HG03354 (cell line): ENCODE measurements at regions not wholly inside any gene's neighbourhood (a gene's known extent, or its start where the extent isn't known, plus 50 kb on each side); places are given as distances from the start of the nearest gene placed in this dataset.

Source experiments
- ATAC-seq: cut with Tn5 transposase; IDR thresholded peaks from one replicate; pipeline ENCODE4 v1.9.1; 2021; ENCODE audit warnings: mild to moderate bottlenecking; ENCODE audit not compliant: unreplicated experiment, poor library complexity, severe bottlenecking

DNA sequence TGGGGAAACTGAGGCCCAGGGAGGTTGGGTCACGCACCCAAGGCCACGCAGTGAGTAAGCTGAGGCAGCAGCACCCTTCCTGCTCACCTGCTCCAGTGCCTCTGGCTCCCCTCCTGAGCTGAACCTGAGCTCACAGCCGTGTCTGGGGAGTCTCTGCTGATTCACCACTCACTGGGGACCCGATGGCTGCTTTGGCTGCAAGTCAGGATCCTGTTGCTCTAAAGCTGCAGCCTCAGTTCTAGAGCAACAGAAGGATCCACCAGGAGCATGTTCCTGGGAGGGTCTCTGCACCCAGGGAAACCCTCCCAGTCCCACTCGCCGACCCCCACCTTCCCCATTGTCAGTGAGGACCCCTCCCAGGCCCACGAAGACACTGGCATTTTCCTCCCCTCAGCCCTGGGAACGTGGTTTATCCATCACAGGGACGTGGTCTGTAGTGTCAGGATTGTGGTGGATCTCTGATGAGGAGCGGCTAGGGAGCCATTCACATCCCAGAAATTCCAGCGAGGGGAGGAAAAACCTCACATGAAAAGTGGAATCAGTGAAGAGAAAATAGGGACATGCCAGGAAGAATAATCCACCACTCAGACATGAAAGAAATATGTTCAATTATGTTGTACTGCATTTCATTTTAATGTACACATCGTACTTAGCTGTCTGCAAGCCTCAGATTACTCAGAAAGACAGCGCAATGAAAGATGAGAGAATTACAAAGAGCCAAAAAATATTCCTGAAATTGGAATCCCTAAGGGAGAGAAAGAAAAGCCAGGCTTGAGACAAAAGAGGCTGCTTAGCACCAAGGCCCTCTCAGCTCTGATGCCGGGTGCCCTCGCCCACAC is 447.2 kb downstream of the MATN1 start:
- ATAC-seq, result no peak

DNA sequence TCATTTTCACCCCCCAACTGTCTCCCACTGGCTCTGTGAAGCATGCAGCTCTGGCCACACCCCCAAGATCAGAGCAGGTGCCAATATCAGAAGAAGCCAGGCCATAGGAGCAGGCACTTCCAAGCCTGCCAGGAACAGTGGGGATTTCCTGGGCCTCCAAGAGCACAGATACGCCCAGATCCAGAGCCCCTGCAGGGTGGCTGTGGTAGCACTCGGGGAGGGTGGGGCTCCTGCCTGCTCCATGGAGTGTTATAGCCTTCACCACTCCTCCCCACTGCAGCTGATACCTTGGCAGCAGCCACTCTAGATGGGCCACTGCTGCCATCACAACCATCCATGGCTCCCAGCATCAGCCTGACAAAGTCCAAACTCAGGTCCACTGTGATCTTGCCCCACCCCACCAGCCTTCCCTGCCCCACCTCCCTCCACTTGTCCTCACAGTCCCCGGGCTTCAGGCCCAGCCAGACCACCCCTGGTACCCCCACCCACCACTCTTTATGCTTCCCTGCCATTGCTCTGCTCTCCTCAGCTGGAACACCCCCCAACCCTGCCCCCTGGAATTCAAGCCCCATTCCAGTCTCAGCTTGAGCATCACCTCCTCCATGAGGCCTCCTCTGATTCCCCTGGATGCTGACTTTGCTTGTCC is 448.3 kb downstream of the MATN1 start:
- no peak for ATAC-seq

DNA sequence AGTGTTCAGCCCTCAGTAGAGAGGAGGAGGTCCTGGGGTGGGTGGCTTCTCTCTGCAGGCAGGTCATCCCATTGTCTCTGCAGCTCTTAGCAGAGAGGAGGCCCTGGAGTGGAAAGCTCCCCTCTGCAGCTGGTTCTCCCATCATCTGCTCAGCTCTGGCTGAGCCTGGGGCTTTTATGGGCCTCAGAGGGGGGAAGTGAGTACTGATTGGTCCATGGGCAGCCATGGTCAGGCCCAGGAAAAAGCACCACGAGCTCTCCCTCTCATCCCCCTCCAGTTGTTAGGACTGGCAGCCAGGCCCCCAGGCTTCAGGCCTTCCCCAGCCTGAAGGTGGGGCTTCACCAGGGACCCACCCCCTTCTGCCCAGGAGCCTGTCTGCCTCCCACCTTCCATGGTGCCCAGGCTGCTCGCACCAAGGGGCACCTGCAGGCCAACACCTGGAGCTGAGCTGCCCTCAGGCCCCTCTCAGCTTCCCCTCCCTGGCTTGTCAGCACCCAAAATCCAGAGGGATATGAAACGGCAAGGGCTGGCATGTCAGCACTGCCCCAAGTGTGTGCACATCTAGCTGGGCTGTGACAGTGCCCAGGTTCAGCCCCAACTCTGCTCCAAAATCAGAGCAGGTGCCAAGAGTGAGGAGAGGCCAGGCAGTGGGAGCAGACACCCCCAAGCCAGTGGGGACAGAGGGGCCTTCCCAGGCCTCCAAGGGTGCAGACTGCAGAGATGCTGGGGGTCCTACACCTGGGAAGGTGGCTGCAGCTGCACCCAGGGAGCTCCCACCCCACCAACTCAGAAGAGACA is 449.0 kb downstream of the MATN1 start:
- no peak for ATAC-seq

DNA sequence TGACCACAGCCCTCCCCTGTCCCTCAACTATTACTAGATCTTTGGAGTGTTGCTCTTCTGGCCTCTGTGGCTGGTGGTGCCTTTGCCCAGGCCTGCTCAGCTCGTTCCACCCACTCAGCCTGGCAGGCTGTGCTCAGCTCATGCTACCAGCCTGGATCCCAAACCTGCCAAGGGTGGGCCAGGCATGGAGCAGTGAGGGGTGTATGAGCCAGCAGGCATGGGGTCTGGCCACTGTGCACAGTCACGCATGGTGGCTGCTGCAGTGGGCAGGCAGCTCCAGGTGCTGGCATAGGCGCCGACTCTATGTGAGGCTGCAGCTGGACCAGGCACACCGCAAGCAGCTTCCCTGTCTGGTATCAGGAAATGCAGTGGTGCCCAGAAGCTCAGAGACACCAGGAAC is 449.9 kb downstream of the MATN1 start:
- no peak for ATAC-seq

GRCh38 chr1:30273021-30273325 is 450.4 kb downstream of the MATN1 start:
- no peak for ATAC-seq

- no peak for ATAC-seq
These were observed 450.9 kb downstream of the MATN1 start for GRCh38 chr1:30272277-30273020.

- no peak for ATAC-seq
These were observed 451.7 kb downstream of the MATN1 start for GRCh38 chr1:30271401-30272276.

- no peak for ATAC-seq
These were observed 452.9 kb downstream of the MATN1 start for GRCh38 chr1:30270461-30270860.

GRCh38 chr1:30268923-30269666 is 454.3 kb downstream of the MATN1 start:
- ATAC-seq, result no peak

GRCh38 chr1:30267856-30268255 is 455.5 kb downstream of the MATN1 start:
- no peak for ATAC-seq

DNA sequence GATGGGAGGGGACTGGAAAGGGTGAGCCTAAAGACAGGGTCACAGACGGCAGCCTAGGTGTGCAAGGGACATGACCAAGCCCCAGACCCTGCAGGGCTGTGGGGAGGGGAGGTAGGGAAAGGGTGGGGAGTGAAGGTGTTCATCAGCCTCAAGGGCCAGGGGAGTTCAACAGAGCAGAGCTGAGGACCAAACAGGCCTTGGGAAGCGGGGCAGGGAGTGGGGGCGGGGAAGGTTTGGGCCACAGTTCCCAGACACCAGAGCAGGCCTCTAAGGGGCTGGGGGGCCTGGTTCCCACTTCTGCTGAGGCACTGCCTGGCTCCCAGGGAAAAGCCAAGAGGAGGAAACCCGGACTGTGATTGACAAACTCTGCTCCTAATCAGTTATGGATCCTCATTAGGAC is 456.3 kb downstream of the MATN1 start:
- ATAC-seq, result no peak

DNA sequence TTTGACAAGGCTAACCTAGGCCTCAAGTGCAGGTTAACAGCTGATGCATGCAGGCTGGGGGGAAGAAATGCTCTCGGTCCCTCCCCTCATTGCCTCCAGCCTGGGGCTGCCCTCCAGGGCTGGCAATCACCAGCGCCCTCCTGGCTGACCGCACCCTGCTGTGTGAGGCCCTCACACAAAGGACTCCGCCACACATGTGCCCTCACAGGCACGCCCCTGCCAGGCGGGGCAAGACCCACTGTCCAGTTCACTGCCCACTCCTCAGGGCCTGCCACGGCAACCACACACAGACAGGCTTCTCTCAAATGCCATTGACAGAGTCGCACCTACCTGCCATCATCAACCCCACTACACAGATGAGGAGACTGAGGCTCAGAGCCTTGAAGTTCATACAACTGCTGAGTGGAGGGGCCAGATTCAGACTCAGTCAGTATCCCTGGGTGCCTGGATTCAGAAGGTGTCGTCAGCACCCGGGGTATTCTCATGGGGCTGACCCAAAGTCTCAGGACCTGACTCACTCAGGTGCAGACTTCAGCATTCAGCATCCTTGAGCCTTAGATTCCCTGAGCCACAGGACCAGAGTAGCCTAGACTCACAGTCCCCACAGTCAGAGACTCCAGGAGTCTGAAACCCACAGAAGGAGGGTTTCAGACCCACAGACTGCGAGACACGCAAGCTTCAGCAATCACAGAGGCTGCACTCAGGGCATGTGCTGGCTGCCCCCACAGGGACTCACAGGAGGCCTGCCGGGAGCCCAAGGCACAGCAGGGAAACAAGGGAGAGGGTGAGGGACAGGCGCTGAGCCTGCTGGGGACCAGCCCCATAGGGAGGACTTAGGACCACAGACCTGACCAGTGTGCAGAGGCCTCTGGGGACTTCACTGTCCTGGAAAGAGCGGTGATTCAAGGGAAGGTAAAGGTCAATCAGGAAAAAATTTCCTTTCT is 458.0 kb downstream of the MATN1 start:
- ATAC-seq, result no peak

DNA sequence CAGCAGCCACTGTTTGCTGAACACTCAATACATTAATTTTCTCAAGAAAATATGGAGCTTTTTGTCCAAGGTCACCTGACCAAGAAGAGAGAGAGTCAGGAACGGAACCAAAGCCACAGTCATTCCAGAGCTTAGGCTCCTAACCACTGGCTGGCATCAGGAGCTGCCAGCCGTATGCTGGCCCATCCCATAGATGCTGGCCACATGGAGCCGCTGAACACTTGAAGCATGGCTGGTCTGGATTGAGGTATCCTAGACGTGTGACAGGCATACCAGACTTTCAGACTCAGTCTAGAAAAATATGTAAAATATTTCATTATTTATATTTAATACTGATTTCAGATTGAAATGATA is 458.7 kb downstream of the MATN1 start:
- no peak for ATAC-seq

- ATAC-seq, result no peak
These were observed 459.3 kb downstream of the MATN1 start for GRCh38 chr1:30263888-30264671.

- ATAC-seq, result no peak
These were observed 460.0 kb downstream of the MATN1 start for GRCh38 chr1:30263405-30263804.

DNA sequence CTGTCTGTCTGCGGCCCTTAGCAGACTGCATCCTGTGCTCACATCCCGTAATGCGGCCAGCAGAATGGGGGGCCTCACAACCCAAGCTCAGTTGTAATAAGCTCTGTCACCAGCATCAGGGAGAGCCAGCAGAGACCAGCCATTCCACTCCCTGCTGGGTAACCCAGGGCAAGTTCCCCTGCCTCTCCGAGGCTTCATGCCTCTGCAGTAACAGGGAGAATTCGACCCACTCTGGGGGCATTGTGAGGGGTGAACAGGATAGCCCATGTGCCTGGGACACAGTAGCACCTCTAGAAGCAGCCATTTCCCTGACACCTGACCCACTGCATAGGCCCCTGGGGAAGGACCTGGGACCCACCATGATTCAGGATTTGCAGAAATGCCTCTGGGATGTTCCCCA is 461.2 kb downstream of the MATN1 start:
- ATAC-seq, result no peak

DNA sequence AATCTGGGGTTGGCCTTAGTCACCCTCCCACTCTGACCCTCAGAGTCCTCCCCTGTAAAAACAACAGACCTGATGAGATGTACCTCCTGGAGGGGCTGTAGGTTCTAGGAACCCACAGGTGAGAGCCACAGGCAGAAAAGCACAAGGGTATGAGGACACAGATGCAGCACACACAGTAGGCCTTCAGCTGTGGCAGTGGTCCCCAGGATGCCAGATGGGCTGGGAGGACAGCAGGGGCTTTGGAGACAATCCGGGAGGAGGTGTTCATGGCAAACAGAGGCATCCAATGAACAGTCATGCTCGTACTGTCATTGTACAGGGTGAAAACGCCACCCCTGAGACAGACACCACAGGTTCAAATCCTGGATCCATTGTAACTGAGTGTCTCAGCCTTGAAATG is 463.1 kb downstream of the MATN1 start:
- no peak for ATAC-seq
